ENCODE measurements at regions not wholly inside any gene's neighbourhood (a gene's known extent, or its start where the extent isn't known, plus 50 kb on each side); places are given as distances from the start of the nearest gene placed in this dataset.

GRCh38 chr11:29751618-29752017 is 265.2 kb downstream of the KCNA4 start:
- ATAC-seq (ENCODE audit: low read depth in 2 of 2) (no peak), DNase-seq (no peak)
- Mint-ChIP-seq H3K9me3 (peaks cover 4 to 10% (median 6%) of the 10 kb centered on the region in 7 donors), H3K27me3 (no peaks in the 10 kb centered on the region), H3K4me1 (no peaks in the 10 kb centered on the region), H3K36me3 (no peaks in the 10 kb centered on the region), H3K4me3 (no peak overlapping the region), H3K27ac (no peak overlapping the region)

DNA sequence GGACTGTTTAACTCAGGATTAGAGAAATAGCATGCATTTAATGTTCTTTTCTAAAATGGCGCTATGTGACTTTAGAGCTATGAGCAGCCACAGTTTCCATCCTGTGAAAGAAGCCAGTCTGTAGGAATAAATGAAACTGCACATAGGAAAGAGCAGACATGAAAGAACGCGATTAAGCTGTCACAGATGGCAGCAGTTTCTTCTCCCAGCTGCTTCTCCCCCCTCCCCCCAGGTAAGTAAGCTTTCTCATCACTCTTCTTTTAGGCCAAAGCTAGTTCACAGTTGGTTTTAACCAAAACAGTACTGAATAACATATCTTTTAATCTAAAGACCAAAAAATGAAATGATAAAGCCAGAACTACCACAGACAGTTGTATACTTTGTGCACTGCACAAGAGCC is 266.4 kb downstream of the KCNA4 start:
- Mint-ChIP-seq H3K27me3 (no peaks in the 10 kb centered on the region), H3K9me3 (peaks cover 4 to 14% (median 6%) of the 10 kb centered on the region in 7 donors), H3K36me3 (no peaks in the 10 kb centered on the region), H3K4me3 (no peak overlapping the region), H3K27ac (no peak overlapping the region), H3K4me1 (no peaks in the 10 kb centered on the region)
- DNase-seq = no peak
- no peak for ATAC-seq (ENCODE audit: low read depth in 2 of 2)

DNA sequence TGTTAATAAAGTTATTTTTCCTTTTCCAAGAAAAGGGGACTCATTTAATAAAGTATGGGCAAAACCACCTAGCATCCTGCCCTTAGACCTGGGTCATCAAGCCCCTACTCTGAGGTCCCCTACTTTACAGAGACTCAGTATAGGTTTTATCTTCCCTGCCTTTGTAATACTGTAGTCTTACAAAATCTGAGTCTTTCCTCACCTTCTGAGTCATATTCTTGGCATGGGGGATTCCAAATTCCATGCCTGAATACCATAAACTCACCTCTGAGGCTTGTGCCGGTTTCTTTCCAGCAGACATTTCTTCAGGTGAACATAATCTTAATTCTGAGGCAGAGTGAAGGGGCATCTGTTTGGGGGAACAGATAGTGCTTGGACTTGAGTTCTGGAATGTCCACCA is 282.5 kb downstream of the KCNA4 start:
- no peak for ATAC-seq (ENCODE audit: low read depth in 2 of 2)
- DNase-seq = no peak
- Mint-ChIP-seq H3K27me3 (no peaks in the 10 kb centered on the region), H3K4me1 (no peaks in the 10 kb centered on the region), H3K27ac (no peak overlapping the region), H3K9me3 (peaks cover 2 to 15% (median 4%) of the 10 kb centered on the region in 7 donors), H3K4me3 (no peak overlapping the region), H3K36me3 (no peaks in the 10 kb centered on the region)

GRCh38 chr11:29713831-29714320 is 303.0 kb downstream of the KCNA4 start:
- DNase-seq = no peak
- no peak overlapping the region for H3K4me3 Mint-ChIP-seq
- H3K27me3 Mint-ChIP-seq = no peaks in the 10 kb centered on the region
- peak overlapping the region in 1 of 6 donors; percentile 36 for H3K27ac Mint-ChIP-seq
- H3K9me3 Mint-ChIP-seq = peaks cover 0 to 14% (median 7%) of the 10 kb centered on the region in 7 donors
- H3K36me3 Mint-ChIP-seq = no peaks in the 10 kb centered on the region
- ATAC-seq (ENCODE audit: low read depth in 2 of 2) = no peak
- H3K4me1 Mint-ChIP-seq = no peaks in the 10 kb centered on the region

DNA sequence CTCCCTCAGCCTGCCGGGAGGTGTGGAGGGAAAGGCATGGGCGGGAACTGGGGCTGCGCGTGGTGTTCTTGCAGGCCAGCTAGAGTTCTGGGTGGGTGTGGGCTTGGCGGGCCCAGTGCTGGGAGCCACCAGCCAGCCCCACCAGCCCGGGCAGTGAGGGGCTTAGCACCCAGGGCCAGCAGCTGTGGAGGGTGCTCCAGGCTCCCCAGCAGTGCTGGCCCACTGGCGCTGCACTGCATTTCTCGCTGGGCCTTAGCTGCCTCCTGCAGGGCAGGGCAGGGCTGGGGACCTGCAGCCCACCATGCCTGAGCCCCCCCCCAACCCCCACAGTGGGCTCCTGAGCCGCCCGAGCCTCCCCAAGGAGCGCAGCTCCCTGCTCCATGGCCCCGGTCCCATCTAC is 304.2 kb downstream of the KCNA4 start:
- no peaks in the 10 kb centered on the region for H3K27me3 Mint-ChIP-seq
- H3K4me1 Mint-ChIP-seq = no peaks in the 10 kb centered on the region
- ATAC-seq (ENCODE audit: low read depth in 2 of 2) = no peak

GRCh38 chr11:29707924-29708323 is 308.9 kb downstream of the KCNA4 start:
- Mint-ChIP-seq H3K4me1 (no peaks in the 10 kb centered on the region), H3K4me3 (no peak overlapping the region)
- DNase-seq = no peak

More for the DNA sequence above, 304.2 kb downstream of the KCNA4 start:
- peaks cover 0 to 14% (median 4%) of the 10 kb centered on the region in 7 donors for H3K9me3 Mint-ChIP-seq
- H3K36me3 Mint-ChIP-seq = no peaks in the 10 kb centered on the region
- no peak overlapping the region for H3K27ac Mint-ChIP-seq
- H3K4me3 Mint-ChIP-seq = no peak overlapping the region
- DNase-seq = no peak

GRCh38 chr11:29685361-29685760 is 331.5 kb downstream of the KCNA4 start:
- Mint-ChIP-seq H3K27ac (no peak overlapping the region), H3K4me1 (no peaks in the 10 kb centered on the region), H3K9me3 (peaks cover 0 to 17% (median 5%) of the 10 kb centered on the region in 7 donors), H3K36me3 (no peaks in the 10 kb centered on the region), H3K27me3 (no peaks in the 10 kb centered on the region), H3K4me3 (no peak overlapping the region)
- DNase-seq (no peak), ATAC-seq (ENCODE audit: low read depth in 2 of 2) (no peak)

More at GRCh38 chr11:29707924-29708323, 308.9 kb downstream of the KCNA4 start:
- no peaks in the 10 kb centered on the region for H3K27me3 Mint-ChIP-seq
- ATAC-seq (ENCODE audit: low read depth in 2 of 2) = no peak
- H3K27ac Mint-ChIP-seq = no peak overlapping the region
- no peaks in the 10 kb centered on the region for H3K36me3 Mint-ChIP-seq
- H3K9me3 Mint-ChIP-seq = peaks cover 0 to 18% (median 5%) of the 10 kb centered on the region in 7 donors

DNA sequence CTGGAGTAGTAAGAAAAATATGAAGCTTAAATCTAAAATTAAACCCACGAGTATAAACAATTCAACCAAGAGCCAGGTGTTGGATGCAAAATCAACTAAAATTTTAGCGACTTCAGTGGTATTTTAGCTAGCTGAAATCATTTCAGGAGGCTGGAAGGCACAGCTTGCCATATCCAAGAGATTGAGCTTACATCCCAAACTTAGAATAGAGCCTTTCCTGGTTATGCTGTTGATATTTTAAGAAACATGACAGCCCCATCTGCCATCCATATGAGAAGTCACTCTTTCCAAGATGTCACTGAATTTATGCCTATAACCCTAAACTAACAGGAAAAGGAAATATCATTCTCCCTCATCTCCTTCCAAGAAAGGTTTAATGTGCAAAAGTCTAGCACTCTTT is 334.0 kb downstream of the KCNA4 start:
- H3K4me3 Mint-ChIP-seq = no peak overlapping the region
- no peak for DNase-seq
- H3K4me1 Mint-ChIP-seq = no peaks in the 10 kb centered on the region
- no peaks in the 10 kb centered on the region for H3K36me3 Mint-ChIP-seq
- H3K27ac Mint-ChIP-seq = no peak overlapping the region
- peaks cover 0 to 8% (median 4%) of the 10 kb centered on the region in 7 donors for H3K9me3 Mint-ChIP-seq
- no peak for ATAC-seq (ENCODE audit: low read depth in 2 of 2)
- no peaks in the 10 kb centered on the region for H3K27me3 Mint-ChIP-seq

DNA sequence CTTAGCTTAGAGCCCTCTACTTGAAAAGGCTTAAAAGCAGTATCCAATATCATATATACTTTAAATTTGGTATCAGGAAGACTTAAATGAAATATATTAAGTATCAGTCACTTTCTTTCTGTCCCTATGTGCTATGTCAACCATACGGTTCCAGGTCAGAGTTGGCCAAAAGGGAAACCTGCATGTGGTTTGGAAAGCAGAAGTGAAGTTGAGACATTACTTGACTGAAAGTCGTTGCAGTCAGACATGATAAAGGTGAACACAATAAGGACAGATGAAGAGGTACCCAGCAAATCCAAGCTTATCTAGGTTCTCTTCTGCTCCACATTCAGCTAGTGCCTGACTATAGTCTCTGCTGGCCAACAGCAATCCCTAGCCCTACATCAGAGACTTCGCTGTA is 336.8 kb downstream of the KCNA4 start:
- H3K4me3 Mint-ChIP-seq = no peak overlapping the region
- no peaks in the 10 kb centered on the region for H3K4me1 Mint-ChIP-seq
- DNase-seq (no peak), ATAC-seq (ENCODE audit: low read depth in 2 of 2) (no peak)
- H3K27ac Mint-ChIP-seq = no peak overlapping the region
- H3K27me3 Mint-ChIP-seq = no peaks in the 10 kb centered on the region
- H3K9me3 Mint-ChIP-seq = peaks cover 0 to 15% (median 3%) of the 10 kb centered on the region in 7 donors
- H3K36me3 Mint-ChIP-seq = no peaks in the 10 kb centered on the region

DNA sequence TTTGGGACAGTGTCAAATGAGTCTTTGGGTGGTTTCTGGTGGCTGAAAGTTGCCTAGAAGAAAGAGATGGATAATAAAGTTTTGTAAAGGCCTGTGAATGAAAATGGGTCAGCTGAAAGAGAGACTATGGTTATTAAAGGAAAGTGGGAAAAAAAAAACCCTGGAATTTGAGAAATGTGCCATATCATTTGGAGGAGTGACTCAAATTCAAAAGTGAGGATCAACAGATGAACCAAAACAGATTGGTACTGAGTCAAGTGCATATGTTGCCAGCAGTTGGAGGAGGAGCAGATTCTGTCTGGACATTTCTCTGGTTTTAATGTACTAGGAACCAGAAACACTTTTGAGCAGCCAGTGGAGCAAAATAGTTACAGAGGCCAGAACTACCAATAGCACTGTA is 339.8 kb downstream of the KCNA4 start:
- ATAC-seq (ENCODE audit: low read depth in 2 of 2) = no peak
- no peak overlapping the region for H3K4me3 Mint-ChIP-seq
- no peak for DNase-seq
- peaks cover 0 to 15% (median 4%) of the 10 kb centered on the region in 7 donors for H3K9me3 Mint-ChIP-seq
- no peaks in the 10 kb centered on the region for H3K4me1 Mint-ChIP-seq
- H3K27me3 Mint-ChIP-seq = no peaks in the 10 kb centered on the region
- no peaks in the 10 kb centered on the region for H3K36me3 Mint-ChIP-seq
- H3K27ac Mint-ChIP-seq = no peak overlapping the region

DNA sequence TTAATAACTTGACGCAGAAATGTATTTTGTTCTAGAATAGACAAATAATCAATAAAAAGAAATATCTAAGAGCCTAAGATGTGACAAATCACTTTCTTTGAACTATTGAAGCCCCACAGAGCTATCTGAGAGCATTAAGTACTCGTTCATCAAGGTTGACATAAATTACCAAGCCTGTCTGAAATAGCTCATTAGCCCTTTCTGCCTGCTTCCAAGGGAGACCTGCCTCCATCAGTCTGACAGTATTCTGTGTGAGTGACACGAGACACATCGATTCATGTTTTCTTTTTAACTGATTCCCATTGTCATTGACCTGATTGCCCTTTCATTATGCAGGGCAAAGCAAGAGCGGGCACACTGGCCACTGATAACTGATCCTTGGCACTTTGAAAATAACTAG is 347.5 kb downstream of the KCNA4 start:
- peaks cover 5 to 30% (median 16%) of the 10 kb centered on the region in 7 donors for H3K9me3 Mint-ChIP-seq
- no peaks in the 10 kb centered on the region for H3K27me3 Mint-ChIP-seq
- no peaks in the 10 kb centered on the region for H3K4me1 Mint-ChIP-seq
- H3K27ac Mint-ChIP-seq = no peak overlapping the region
- no peak overlapping the region for H3K4me3 Mint-ChIP-seq
- no peak for DNase-seq
- no peaks in the 10 kb centered on the region for H3K36me3 Mint-ChIP-seq
- no peak for ATAC-seq (ENCODE audit: low read depth in 2 of 2)

DNA sequence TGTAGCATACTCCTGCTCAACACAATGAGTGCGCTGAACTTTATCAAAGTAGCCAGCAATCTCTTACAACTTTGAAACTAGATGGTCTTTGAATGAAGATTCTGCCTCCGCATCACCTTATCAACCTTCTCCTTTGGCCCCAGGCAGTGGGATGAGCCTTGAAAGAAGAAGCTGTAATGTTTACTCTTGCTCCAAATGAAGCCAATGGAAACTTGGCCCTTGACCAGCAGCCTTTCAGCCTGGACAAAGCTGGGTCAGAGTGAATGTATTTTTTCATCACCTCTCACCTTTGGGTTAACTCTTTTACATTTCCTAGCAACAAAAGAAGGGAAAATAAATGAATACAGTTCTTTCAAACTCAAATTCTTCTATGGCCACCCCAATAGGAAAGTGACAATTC is 359.1 kb downstream of the KCNA4 start:
- no peak for DNase-seq
- no peaks in the 10 kb centered on the region for H3K27me3 Mint-ChIP-seq
- H3K4me1 Mint-ChIP-seq = no peaks in the 10 kb centered on the region
- H3K4me3 Mint-ChIP-seq = no peak overlapping the region
- no peak for ATAC-seq (ENCODE audit: low read depth in 2 of 2)
- peaks cover 1 to 9% (median 3%) of the 10 kb centered on the region in 7 donors for H3K9me3 Mint-ChIP-seq
- H3K27ac Mint-ChIP-seq = no peak overlapping the region
- H3K36me3 Mint-ChIP-seq = no peaks in the 10 kb centered on the region

DNA sequence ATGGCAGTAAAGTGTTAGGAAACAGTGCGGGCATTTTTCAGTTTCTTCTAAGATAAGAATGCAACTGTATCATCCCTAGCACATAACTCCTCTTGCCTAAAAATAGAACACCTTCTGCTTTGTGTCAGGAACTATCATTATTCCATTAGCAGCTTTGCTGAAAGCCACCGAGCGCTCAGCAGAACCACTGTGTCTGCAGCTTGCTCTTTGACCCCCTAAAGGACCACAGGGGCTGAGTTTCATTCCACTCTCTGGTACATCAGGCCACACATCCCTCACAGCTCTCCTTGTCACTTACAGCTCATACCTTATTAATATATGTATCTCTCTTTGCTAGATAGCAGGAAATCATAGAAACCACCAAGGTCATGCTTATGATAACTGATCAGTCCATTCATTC is 360.2 kb downstream of the KCNA4 start:
- H3K27ac Mint-ChIP-seq = no peak overlapping the region
- H3K27me3 Mint-ChIP-seq = no peaks in the 10 kb centered on the region
- H3K9me3 Mint-ChIP-seq = peaks cover 1 to 9% (median 5%) of the 10 kb centered on the region in 7 donors
- DNase-seq (no peak), ATAC-seq (ENCODE audit: low read depth in 2 of 2) (no peak)
- no peaks in the 10 kb centered on the region for H3K36me3 Mint-ChIP-seq
- no peaks in the 10 kb centered on the region for H3K4me1 Mint-ChIP-seq
- no peak overlapping the region for H3K4me3 Mint-ChIP-seq

DNA sequence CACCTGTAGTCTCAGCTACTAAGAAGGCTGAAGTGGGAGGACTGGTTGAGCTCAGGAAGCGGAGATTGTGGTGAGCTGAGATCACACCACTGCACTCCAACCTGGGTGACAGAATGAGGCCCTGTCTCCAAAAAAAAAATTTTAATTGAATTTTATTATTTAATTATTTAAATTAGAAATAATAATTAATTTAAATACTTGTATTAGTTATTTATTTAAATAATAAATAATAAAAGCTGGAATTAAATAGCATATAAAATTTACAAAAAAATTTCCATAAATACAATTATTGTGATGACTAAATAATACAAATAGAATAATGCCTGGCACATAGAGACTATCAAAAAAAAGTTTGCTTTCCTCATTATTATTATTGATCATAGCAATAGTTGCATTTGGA is 371.5 kb downstream of the KCNA4 start:
- no peak for ATAC-seq (ENCODE audit: low read depth in 2 of 2)
- no peaks in the 10 kb centered on the region for H3K4me1 Mint-ChIP-seq
- peaks cover 0 to 9% (median 4%) of the 10 kb centered on the region in 7 donors for H3K9me3 Mint-ChIP-seq
- H3K4me3 Mint-ChIP-seq = no peak overlapping the region
- no peak overlapping the region for H3K27ac Mint-ChIP-seq
- H3K36me3 Mint-ChIP-seq = no peaks in the 10 kb centered on the region
- H3K27me3 Mint-ChIP-seq = no peaks in the 10 kb centered on the region
- no peak for DNase-seq

GRCh38 chr11:29641201-29641600 is 375.6 kb downstream of the KCNA4 start:
- no peak overlapping the region for H3K27ac Mint-ChIP-seq
- no peak overlapping the region for H3K4me3 Mint-ChIP-seq
- no peaks in the 10 kb centered on the region for H3K4me1 Mint-ChIP-seq
- H3K36me3 Mint-ChIP-seq = no peaks in the 10 kb centered on the region
- H3K27me3 Mint-ChIP-seq = no peaks in the 10 kb centered on the region
- DNase-seq = no peak
- H3K9me3 Mint-ChIP-seq = peaks cover 0 to 5% (median 3%) of the 10 kb centered on the region in 7 donors
- no peak for ATAC-seq (ENCODE audit: low read depth in 2 of 2)
